ENCODE measurements at regions not wholly inside any gene's neighbourhood (a gene's known extent, or its start where the extent isn't known, plus 50 kb on each side); places are given as distances from the start of the nearest gene placed in this dataset.

DNA sequence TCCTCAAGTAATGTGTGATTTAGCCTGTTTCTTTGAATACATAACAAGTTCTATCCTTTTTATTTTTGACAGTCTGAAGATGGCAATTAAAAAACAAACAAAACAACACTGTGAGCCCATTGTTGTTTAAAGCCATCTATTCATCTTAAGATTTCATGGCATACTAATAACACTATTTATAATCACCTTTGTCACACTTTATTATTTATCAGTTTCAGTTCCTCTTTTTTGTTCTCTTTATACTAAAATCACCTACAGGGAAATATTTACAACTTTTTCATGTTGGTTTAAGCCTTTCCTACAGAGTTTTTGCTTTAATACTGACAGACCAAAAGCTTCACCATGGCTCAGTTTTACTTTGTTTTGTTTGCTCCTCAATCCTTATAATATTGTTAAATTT, 247.4 kb upstream of the CTSO start:
- no peak for DNase-seq
- Mint-ChIP-seq H3K27me3 (no peaks in the 10 kb centered on the region), H3K4me1 (no peaks in the 10 kb centered on the region), H3K9me3 (no peaks in the 10 kb centered on the region), H3K27ac (no peak overlapping the region), H3K36me3 (no peaks in the 10 kb centered on the region), H3K4me3 (no peak overlapping the region)
- CTCF ChIA-PET, result no interaction called here

DNA sequence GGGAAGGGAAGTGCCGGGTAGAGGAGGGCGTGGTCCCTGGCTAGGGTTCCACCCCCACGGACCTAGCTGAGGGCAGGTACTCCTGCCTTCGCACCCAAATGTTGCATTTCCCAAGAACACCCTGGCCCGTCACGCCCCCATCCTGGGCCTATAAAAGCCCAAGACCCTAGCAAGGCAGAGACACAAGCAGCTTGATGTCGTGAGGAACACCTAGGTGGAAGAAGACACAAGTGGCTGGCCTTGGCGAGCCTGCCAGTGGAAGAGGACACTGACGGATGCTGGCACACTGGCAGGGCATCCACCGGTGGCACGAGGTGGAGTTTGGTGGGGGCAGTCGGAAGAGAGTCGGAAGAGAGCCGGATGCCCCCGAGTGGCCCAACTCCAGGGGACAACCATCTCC, 244.8 kb upstream of the CTSO start:
- Mint-ChIP-seq H3K4me3 (no peak overlapping the region), H3K4me1 (no peaks in the 10 kb centered on the region), H3K27ac (no peak overlapping the region), H3K9me3 (no peaks in the 10 kb centered on the region), H3K36me3 (no peaks in the 10 kb centered on the region), H3K27me3 (no peaks in the 10 kb centered on the region)
- CTCF ChIA-PET, result no interaction called here
- no peak for DNase-seq

DNA sequence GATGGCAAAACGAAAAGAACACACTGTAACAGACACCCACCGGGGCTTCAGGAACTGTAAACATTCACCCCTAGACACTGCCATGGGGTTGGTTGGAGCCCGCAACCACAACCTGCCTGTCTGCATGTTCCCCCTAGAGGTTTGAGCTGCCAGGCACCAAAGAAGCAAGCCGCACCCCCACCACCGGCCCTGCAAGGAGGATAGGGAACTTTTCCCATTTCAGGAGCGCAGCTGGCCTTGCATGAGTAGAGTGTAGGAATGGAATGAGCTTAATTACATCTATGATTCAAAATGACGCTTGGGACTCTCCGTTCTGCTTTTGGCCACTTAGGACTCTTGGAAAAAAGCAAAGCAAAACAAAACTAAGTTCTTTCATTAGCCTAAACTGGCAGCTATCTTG, 243.6 kb upstream of the CTSO start:
- no peaks in the 10 kb centered on the region for H3K4me1 Mint-ChIP-seq

DNA sequence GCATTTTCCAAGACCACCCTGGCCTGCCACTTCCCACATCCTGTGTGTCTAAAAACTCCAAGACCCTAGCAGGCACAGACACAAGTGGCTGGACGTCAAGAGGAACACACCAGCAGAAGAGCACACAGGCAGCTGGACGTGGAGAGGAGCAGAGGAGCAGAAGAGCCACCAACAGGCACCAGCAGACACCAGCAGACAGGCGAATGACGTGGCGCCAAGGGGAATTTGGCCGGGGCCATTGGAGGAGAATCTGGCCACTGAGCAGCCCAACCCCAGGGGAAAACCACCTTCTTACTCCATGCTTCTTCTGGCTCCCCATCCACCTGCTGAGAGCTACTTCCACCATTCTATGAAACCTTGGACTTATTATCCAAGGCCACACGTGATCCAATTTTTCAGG, 243.1 kb upstream of the CTSO start:
- H3K27me3 Mint-ChIP-seq, result no peaks in the 10 kb centered on the region
- no peaks in the 10 kb centered on the region for H3K4me1 Mint-ChIP-seq
- CTCF ChIA-PET, result no interaction called here
- no peak overlapping the region for H3K4me3 Mint-ChIP-seq
- DNase-seq, result no peak
- no peaks in the 10 kb centered on the region for H3K9me3 Mint-ChIP-seq
- no peak overlapping the region for H3K27ac Mint-ChIP-seq
- H3K36me3 Mint-ChIP-seq, result no peaks in the 10 kb centered on the region

More for the DNA sequence above, 243.6 kb upstream of the CTSO start:
- H3K27me3 Mint-ChIP-seq, result no peaks in the 10 kb centered on the region
- H3K4me3 Mint-ChIP-seq, result no peak overlapping the region
- H3K9me3 Mint-ChIP-seq, result no peaks in the 10 kb centered on the region
- DNase-seq, result no peak
- H3K36me3 Mint-ChIP-seq, result no peaks in the 10 kb centered on the region
- CTCF ChIA-PET, result no interaction called here
- H3K27ac Mint-ChIP-seq, result no peak overlapping the region

DNA sequence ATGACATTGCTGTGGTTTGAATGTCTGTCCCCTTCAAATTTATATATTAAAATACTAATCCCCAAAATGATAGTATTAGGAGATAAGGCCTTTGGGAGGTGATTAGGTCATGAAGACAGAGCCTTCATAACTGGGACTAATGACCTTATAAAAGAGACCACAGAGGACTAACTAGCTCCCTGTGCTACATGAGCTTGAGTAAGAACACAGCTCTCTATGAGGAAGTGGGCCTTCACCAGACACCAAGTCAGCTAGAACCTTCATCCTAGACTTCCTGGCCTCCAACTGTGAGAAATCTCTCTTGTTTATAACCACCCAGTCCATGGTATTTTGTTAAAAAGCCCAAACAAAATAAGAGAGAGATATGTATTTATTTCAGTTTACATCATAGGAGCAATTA, 242.2 kb upstream of the CTSO start:
- DNase-seq, result no peak
- no peak overlapping the region for H3K27ac Mint-ChIP-seq
- CTCF ChIA-PET, result no interaction called here
- H3K36me3 Mint-ChIP-seq, result no peaks in the 10 kb centered on the region
- H3K9me3 Mint-ChIP-seq, result no peaks in the 10 kb centered on the region
- H3K4me1 Mint-ChIP-seq, result no peaks in the 10 kb centered on the region
- H3K27me3 Mint-ChIP-seq, result no peaks in the 10 kb centered on the region
- no peak overlapping the region for H3K4me3 Mint-ChIP-seq

DNA sequence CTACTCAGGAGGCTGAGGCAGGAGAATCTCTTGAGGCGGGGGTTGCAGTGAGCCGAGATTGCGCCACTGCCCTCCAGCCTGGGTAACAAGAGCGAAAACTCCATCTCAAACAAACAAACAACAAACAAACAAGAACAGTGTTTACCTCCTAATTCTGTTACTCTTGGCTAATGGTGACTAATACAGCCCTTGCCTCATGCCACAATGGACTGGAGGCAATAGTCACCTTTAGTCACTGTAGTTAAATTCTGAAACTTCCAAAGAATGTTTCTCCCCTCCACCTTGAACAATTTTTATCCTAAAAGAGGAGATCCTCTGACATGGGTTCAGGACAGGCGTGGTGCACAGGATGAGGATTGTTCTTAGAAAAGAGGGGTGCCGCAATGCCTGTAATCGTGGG, 241.2 kb upstream of the CTSO start:
- no peak for DNase-seq
- H3K36me3 Mint-ChIP-seq, result no peaks in the 10 kb centered on the region
- no peak overlapping the region for H3K4me3 Mint-ChIP-seq
- CTCF ChIA-PET, result no interaction called here
- H3K27me3 Mint-ChIP-seq, result no peaks in the 10 kb centered on the region
- H3K4me1 Mint-ChIP-seq, result no peaks in the 10 kb centered on the region
- H3K27ac Mint-ChIP-seq, result no peak overlapping the region
- H3K9me3 Mint-ChIP-seq, result no peaks in the 10 kb centered on the region

DNA sequence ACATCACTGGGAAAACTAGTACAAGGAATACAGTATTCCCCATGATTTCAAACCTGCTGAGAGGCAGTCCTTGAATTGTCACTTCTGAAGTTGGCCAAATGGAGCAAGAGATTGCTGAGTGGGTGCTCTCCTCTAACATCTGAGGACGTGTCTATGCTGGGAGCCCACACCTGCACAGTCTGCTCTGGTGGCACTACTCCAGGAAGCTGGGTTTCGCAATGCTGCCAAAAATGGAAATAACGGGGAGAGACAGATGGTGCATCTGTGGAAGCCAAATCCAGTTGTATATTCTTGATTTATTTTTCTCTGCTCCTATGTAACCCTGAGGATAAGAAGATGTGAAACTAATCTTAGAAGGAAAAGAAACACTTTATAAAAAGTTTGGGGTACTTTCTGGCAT, 240.1 kb upstream of the CTSO start:
- Mint-ChIP-seq H3K4me1 (no peaks in the 10 kb centered on the region), H3K27me3 (no peaks in the 10 kb centered on the region), H3K36me3 (no peaks in the 10 kb centered on the region), H3K4me3 (no peak overlapping the region), H3K27ac (no peak overlapping the region), H3K9me3 (no peaks in the 10 kb centered on the region)
- CTCF ChIA-PET, result no interaction called here
- DNase-seq, result no peak

DNA sequence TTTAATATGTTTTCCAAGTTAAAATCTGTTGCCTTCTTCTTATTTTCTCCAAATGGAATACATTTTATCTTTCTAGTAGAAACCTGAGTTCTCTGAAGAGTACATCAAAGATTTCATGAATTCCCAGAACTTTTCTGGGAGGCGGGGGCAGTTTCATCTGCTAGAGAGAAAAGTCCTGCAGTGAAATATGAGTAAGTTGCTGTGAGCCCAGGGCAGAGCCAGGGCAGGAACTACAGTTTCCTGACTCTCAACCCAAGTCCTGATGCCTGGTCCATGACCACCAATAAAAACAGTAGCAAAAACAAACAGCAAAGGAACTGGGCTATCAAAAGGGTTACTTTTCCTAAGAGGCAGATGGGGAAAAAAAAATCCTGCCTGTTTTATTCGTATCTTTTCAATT, 239.4 kb upstream of the CTSO start:
- DNase-seq, result no peak
- Mint-ChIP-seq H3K9me3 (no peaks in the 10 kb centered on the region), H3K4me1 (no peaks in the 10 kb centered on the region), H3K36me3 (no peaks in the 10 kb centered on the region), H3K27ac (no peak overlapping the region), H3K27me3 (no peaks in the 10 kb centered on the region), H3K4me3 (no peak overlapping the region)
- CTCF ChIA-PET, result no interaction called here

DNA sequence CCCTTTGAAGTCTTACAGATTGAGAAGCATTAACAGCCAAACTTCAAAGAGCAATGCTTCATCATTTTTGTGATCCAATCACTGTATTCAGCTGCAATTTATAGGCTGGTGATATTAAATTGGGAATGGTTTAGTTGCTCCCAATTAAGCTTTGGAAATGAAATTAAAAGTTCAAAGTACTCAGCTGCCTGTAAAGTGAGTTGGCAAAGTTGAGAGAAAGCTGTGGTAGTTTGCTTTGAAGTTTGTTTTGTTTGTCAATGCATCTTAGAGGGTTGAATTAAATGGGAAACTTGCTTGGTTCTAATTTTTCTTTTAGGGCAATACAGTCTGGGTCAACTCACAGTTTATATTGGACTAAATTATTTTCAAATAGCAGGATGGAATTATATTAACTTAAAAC, 238.4 kb upstream of the CTSO start:
- no peaks in the 10 kb centered on the region for H3K27me3 Mint-ChIP-seq
- DNase-seq, result no peak
- H3K36me3 Mint-ChIP-seq, result no peaks in the 10 kb centered on the region
- H3K9me3 Mint-ChIP-seq, result no peaks in the 10 kb centered on the region
- H3K4me1 Mint-ChIP-seq, result no peaks in the 10 kb centered on the region
- CTCF ChIA-PET, result no interaction called here
- H3K27ac Mint-ChIP-seq, result no peak overlapping the region
- H3K4me3 Mint-ChIP-seq, result no peak overlapping the region

DNA sequence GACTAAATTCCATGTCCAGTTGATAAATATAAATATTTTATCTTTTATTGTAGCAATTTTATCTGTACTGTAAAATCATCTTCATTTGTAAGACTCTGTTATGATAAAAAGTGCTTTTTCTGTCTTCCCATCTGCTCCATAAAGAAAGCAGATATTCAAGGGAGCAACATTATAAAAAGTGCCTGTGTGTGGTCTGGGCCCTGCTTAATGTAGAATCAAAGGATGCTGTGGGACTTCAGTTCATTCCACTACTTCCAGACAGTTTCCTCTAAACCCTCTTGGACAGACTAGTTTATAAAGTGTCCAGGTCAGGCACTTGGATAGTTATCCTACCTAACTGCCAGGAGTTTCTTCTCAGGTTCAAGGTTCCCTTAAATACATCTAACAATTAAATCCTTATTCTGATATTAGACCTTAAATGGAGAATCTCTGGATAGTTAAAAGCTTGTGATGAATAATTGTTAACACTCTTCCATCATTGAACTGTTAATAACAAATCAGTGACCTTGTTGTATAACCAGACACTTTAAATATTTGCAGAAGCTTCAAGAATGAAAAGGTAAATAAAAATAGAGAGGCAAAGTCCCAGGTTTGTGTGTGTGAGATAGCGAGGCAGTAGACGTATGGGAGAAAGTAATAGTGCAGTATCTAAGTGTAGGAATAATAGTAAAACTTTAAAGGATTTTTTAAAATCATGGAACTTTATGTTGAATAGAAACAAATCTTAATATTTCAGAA, 237.5 kb upstream of the CTSO start:
- CTCF ChIA-PET, result no interaction called here
- Mint-ChIP-seq H3K36me3 (no peaks in the 10 kb centered on the region), H3K4me3 (no peak overlapping the region)

DNA sequence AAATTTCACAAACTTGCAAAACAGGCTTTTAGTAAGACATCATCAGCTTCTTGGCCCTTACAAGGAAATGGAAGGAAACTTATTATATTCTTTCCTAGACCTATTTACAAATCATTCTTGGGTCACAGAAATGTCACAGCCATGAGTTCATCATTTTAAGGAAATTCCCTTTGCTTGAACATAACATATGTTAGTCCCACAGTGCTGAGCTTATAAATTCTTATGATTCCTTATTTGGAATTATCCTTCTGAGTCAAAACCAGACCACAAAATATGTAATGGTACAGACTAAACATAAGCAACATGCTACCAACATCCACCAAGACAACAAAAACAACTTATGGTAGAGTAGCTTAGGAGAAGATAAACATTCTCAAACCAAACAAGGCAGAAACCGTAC, 236.9 kb upstream of the CTSO start:
- Mint-ChIP-seq H3K27me3 (no peaks in the 10 kb centered on the region), H3K27ac (no peak overlapping the region), H3K9me3 (no peaks in the 10 kb centered on the region), H3K4me3 (no peak overlapping the region), H3K36me3 (no peaks in the 10 kb centered on the region), H3K4me1 (no peaks in the 10 kb centered on the region)
- DNase-seq, result no peak
- CTCF ChIA-PET, result no interaction called here

More for the DNA sequence above, 237.5 kb upstream of the CTSO start:
- H3K27ac Mint-ChIP-seq, result no peak overlapping the region
- no peaks in the 10 kb centered on the region for H3K9me3 Mint-ChIP-seq
- no peaks in the 10 kb centered on the region for H3K27me3 Mint-ChIP-seq
- no peaks in the 10 kb centered on the region for H3K4me1 Mint-ChIP-seq
- DNase-seq, result no peak

DNA sequence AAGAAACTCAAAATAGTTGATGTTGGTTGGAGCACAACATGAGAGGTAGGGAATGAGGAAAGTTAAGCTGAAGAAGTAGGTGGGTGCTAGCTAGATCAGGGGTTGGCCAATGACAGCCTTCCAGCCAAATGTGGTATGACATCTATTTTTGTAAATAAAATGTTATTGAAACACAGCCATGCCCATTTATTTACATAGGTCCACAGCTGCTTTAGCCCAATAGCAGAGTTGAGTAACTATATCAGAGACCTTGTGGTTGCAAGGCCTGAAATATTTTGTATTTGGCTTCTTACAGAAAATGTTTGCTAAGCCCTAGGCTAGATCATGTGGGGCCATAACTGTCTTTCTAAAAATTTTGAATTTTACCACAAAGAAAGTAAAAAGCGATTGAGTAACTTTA, 234.9 kb upstream of the CTSO start:
- no peak overlapping the region for H3K4me3 Mint-ChIP-seq
- no peaks in the 10 kb centered on the region for H3K27me3 Mint-ChIP-seq
- CTCF ChIA-PET, result no interaction called here
- no peaks in the 10 kb centered on the region for H3K4me1 Mint-ChIP-seq
- DNase-seq, result no peak
- H3K27ac Mint-ChIP-seq, result no peak overlapping the region
- no peaks in the 10 kb centered on the region for H3K36me3 Mint-ChIP-seq
- H3K9me3 Mint-ChIP-seq, result no peaks in the 10 kb centered on the region

DNA sequence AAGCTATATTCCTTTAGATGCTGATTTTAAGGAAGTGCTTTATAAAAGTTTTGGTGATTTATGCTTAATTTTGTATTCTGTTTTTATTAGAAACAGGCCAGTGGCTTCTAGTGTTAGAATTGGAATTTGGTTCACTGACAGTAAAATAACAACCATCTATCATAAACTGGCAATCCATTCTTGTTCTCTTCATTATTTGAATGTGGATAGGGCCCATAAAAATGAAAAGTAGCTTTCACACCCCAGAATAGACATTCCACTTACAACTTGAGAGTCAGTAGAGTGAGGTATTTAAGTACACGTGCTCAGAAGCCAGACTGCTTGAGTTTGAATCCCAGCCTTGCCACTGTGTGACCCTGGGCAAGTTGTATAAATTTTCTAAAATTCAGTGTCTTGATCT, 232.4 kb upstream of the CTSO start:
- DNase-seq, result no peak
- H3K4me1 Mint-ChIP-seq, result no peaks in the 10 kb centered on the region
- CTCF ChIA-PET, result no interaction called here
- H3K9me3 Mint-ChIP-seq, result no peaks in the 10 kb centered on the region
- no peaks in the 10 kb centered on the region for H3K27me3 Mint-ChIP-seq
- H3K36me3 Mint-ChIP-seq, result no peaks in the 10 kb centered on the region
- H3K27ac Mint-ChIP-seq, result no peak overlapping the region
- H3K4me3 Mint-ChIP-seq, result no peak overlapping the region

DNA sequence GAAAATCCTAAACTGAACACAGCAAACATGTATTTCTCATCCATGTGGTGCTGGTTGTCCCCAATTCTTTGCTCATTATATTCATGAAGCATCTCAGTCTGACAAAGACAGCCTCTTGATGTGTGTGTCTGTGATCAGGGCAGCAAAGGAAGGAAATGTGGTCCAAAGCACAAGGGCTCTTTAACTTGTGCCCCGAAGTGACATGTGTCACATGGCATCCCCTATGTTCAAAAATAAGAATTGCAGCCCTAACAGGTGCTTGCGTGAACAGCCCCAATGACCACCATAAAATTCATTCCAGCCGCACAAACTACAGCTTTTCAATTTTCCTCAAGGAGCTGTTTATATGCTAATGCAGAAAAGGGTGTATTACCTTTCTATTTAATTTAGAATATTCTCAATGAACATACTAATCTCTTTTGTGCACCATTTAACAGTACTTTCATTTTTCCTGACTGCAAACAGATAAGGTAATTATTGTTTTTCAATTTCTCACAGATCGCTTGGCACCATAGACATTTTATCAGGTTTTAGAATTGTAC, 231.9 kb upstream of the CTSO start:
- Mint-ChIP-seq H3K4me3 (no peak overlapping the region), H3K4me1 (no peaks in the 10 kb centered on the region)

DNA sequence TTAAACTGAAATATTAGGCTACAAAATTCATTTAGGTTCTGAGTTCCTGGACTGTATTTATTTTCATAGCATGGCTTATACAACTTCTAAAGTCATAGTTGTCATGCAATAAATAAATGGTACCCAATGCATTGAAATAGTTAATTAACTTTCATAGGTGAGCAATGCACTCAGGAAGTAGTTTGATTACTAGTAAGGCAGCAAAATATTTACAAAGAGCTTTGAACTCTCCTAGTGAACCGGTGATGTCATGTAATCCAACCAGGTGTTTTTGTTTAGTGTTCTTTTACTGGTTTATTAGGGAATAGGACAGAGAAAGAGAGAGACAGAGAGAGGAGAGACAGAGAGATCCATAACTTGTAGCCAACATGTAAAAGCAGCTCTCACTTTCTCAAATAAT, 228.6 kb upstream of the CTSO start:
- Mint-ChIP-seq H3K9me3 (no peaks in the 10 kb centered on the region), H3K4me1 (no peaks in the 10 kb centered on the region), H3K27me3 (no peaks in the 10 kb centered on the region), H3K4me3 (no peak overlapping the region), H3K27ac (no peak overlapping the region), H3K36me3 (no peaks in the 10 kb centered on the region)
- CTCF ChIA-PET, result no interaction called here
- no peak for DNase-seq

More for the DNA sequence above, 231.9 kb upstream of the CTSO start:
- H3K27me3 Mint-ChIP-seq, result no peaks in the 10 kb centered on the region
- CTCF ChIA-PET, result no interaction called here
- no peak overlapping the region for H3K27ac Mint-ChIP-seq
- no peak for DNase-seq
- H3K36me3 Mint-ChIP-seq, result no peaks in the 10 kb centered on the region
- no peaks in the 10 kb centered on the region for H3K9me3 Mint-ChIP-seq

DNA sequence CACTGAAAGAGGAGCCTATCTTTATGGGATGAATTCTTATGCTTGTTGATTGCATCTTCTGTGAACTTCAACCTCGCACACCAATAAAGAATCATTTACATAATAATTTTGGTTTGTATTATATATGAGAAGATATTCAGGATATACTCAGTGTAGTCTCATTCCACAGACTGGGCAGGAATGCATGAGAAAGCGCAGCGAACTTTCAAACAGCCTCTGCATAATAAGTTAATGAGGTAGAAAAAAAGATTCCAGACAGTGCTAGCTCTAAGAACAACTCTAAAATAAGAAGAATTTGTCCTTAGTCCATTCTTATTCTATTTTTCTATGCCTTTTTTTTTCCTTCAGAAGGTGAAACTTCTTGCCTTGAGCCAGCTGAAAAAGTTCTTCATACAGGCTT, 224.3 kb upstream of the CTSO start:
- Mint-ChIP-seq H3K27me3 (no peaks in the 10 kb centered on the region), H3K9me3 (no peaks in the 10 kb centered on the region), H3K4me3 (no peak overlapping the region), H3K36me3 (no peaks in the 10 kb centered on the region), H3K4me1 (no peaks in the 10 kb centered on the region), H3K27ac (no peak overlapping the region)
- CTCF ChIA-PET, result no interaction called here
- DNase-seq, result no peak
